HG03575 (cell line): ENCODE measurements at regions not wholly inside any gene's neighbourhood (a gene's known extent, or its start where the extent isn't known, plus 50 kb on each side); places are given as distances from the start of the nearest gene placed in this dataset.
"Not testable (repeated sequence)": the region's sequence is repeated elsewhere in the genome, so short reads cannot be mapped to it uniquely, and the experiment has no call there.

Source experiments
- ATAC-seq: cut with Tn5 transposase; IDR thresholded peaks from one replicate; pipeline ENCODE4 v1.9.1; 2021; ENCODE audit not compliant: unreplicated experiment, insufficient number of reproducible peaks, low FRiP score; ENCODE audit errors: extremely low read depth

GRCh38 chr16:13335879-13336278 is 434.5 kb downstream of the SHISA9 start:
- ATAC-seq: no peak

GRCh38 chr16:13336335-13336734 is 434.9 kb downstream of the SHISA9 start:
- no peak for ATAC-seq

GRCh38 chr16:13336907-13337881 is 435.8 kb downstream of the SHISA9 start:
- ATAC-seq: not testable (repeated sequence)

GRCh38 chr16:13338044-13338443 is 436.6 kb downstream of the SHISA9 start:
- ATAC-seq: no peak

- no peak for ATAC-seq
These were observed 441.3 kb downstream of the SHISA9 start for GRCh38 chr16:13342675-13343074.

GRCh38 chr16:13344001-13344400 is 442.6 kb downstream of the SHISA9 start:
- no peak for ATAC-seq

GRCh38 chr16:13348416-13348815 is 447.0 kb downstream of the SHISA9 start:
- no peak for ATAC-seq

GRCh38 chr16:13350000-13350399 is 448.6 kb downstream of the SHISA9 start:
- ATAC-seq: no peak

GRCh38 chr16:13351181-13351580 is 449.8 kb downstream of the SHISA9 start:
- ATAC-seq: no peak

GRCh38 chr16:13351601-13352217 is 450.3 kb downstream of the SHISA9 start:
- no peak for ATAC-seq

- ATAC-seq: not testable (repeated sequence)
These were observed 451.4 kb downstream of the SHISA9 start for GRCh38 chr16:13352796-13353195.

GRCh38 chr16:13357842-13358241 is 456.4 kb downstream of the SHISA9 start:
- not testable (repeated sequence) for ATAC-seq

GRCh38 chr16:13359835-13360234 is 458.4 kb downstream of the SHISA9 start:
- ATAC-seq: no peak

- no peak for ATAC-seq
These were observed 471.0 kb downstream of the SHISA9 start for GRCh38 chr16:13372421-13372820.

GRCh38 chr16:13376174-13376573 is 474.8 kb downstream of the SHISA9 start:
- ATAC-seq: no peak

GRCh38 chr16:13377143-13377542 is 475.7 kb downstream of the SHISA9 start:
- ATAC-seq: no peak

- no peak for ATAC-seq
These were observed 476.8 kb downstream of the SHISA9 start for GRCh38 chr16:13378151-13378550.

- ATAC-seq: no peak
These were observed 477.9 kb downstream of the SHISA9 start for GRCh38 chr16:13379266-13379665.

- not testable (repeated sequence) for ATAC-seq
These were observed 484.0 kb downstream of the SHISA9 start for GRCh38 chr16:13385156-13386040.
